Activated CD8-positive, alpha-beta T cell treated with anti-CD3 and anti-CD28 coated beads for 36 hours (primary cell): ENCODE measurements at regions not wholly inside any gene's neighbourhood (a gene's known extent, or its start where the extent isn't known, plus 50 kb on each side); places are given as distances from the start of the nearest gene placed in this dataset.

ENCODE experiments used
- ATAC-seq: fragments of 200-7000 bp; cut with Tn5 transposase; one replicate; pipeline ENCODE4 v1.10.0; 2021; ENCODE audit warnings: mild to moderate bottlenecking, moderate library complexity
- CTCF ChIA-PET: fragments of 350-600 bp; sonication (Branson Sonifier 250); formaldehyde crosslinking; loops from one replicate; lab custom pipeline; 2021; ENCODE audit warnings: antibody characterized with exemption; lab: Charles Lee
- POLR2A ChIA-PET: fragments of 350-600 bp; sonication (Branson Sonifier 250); formaldehyde crosslinking; loops from one replicate; lab custom pipeline; 2021; ENCODE audit warnings: antibody characterized with exemption; lab: Charles Lee
- DNase-seq: peaks from one replicate; pipeline ENCODE4 v3.0.0-alpha.2; 2020
- H3K27ac Mint-ChIP-seq: one replicate; pipeline ENCODE4 v1.8.0; 2021; ENCODE audit warnings: mild to moderate bottlenecking, mixed read lengths
- H3K27me3 Mint-ChIP-seq: one replicate; pipeline ENCODE4 v1.8.0; 2021; ENCODE audit warnings: mixed read lengths
- H3K36me3 Mint-ChIP-seq: one replicate; pipeline ENCODE4 v1.8.0; 2021; ENCODE audit warnings: low read depth, mixed read lengths
- H3K4me1 Mint-ChIP-seq: one replicate; pipeline ENCODE4 v1.8.0; 2021; ENCODE audit warnings: low read depth, mixed read lengths
- H3K4me3 Mint-ChIP-seq: one replicate; pipeline ENCODE4 v1.8.0; 2021; ENCODE audit warnings: mild to moderate bottlenecking, moderate library complexity, mixed read lengths
- H3K9me3 Mint-ChIP-seq: one replicate; pipeline ENCODE4 v1.8.0; 2021; ENCODE audit warnings: mixed read lengths
- CTCF ChIP-seq: fragments of 200-600 bp; IDR thresholded peaks from one replicate; pipeline ENCODE4 v1.8.0; 2022; ENCODE audit warnings: antibody characterized with exemption, mild to moderate bottlenecking
- intact Hi-C: fragments of 100-400 bp; cut with micrococcal nuclease; formaldehyde crosslinking; loops from one replicate; pipeline ENCODE4 v1.10.0; 2022

DNA sequence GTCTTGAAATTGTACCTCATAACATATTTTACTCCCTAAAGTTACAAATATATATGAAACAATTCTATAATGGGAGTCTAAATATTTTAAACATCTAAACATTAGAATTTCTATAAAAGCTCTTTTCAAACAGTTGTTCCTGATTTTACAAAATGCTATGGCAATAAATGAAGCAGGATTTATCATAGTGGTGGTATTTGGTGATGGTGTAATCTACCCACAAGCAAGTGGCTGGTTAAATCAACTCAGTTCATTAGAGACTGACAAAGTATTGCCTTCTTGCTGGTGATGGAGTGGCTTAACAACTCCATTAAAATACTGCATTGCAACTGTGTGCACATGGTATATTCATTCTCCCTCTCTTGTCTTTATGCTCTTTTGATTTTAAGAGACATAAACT is 138.9 kb downstream of the PMAIP1 start:
- POLR2A ChIA-PET, result no interaction called here
- no peaks in the 10 kb centered on the region for H3K36me3 Mint-ChIP-seq
- H3K27me3 Mint-ChIP-seq, result peaks cover 10% of the 10 kb centered on the region
- CTCF ChIA-PET, result no interaction called here
- no peak for ATAC-seq
- H3K4me3 Mint-ChIP-seq, result no peak overlapping the region
- no peak for DNase-seq
- H3K27ac Mint-ChIP-seq, result no peak overlapping the region
- no peaks in the 10 kb centered on the region for H3K9me3 Mint-ChIP-seq
- TF ChIP-seq CTCF, result no peak
- no peaks in the 10 kb centered on the region for H3K4me1 Mint-ChIP-seq
- intact Hi-C loops, result no loop called here

DNA sequence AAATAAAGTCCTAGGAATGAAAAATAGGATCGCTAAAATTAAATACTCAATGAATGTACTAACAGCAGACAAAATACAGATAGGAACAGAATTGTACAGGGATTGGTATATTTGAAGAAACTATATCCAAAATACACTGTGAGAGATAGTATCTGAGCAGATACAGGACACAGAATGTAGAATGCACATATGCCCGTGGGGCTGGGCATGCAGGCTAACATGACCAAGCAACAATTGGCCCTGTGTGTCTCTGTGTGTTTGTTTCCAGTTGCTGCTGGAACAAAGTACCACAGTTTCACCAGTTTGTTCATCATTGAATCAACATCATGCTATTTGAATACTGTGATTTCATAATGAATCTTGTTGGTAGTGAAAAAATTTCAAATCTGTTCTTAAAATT is 127.6 kb downstream of the PMAIP1 start:
- no peak overlapping the region for H3K4me3 Mint-ChIP-seq
- TF ChIP-seq CTCF, result no peak
- no peak overlapping the region for H3K27ac Mint-ChIP-seq
- DNase-seq (no peak), ATAC-seq (no peak)
- ChIA-PET CTCF (no interaction called here), POLR2A (no interaction called here)
- H3K27me3 Mint-ChIP-seq, result peaks cover 4% of the 10 kb centered on the region
- intact Hi-C loops, result no loop called here
- no peaks in the 10 kb centered on the region for H3K36me3 Mint-ChIP-seq
- no peaks in the 10 kb centered on the region for H3K9me3 Mint-ChIP-seq
- no peaks in the 10 kb centered on the region for H3K4me1 Mint-ChIP-seq

GRCh38 chr18:60024857-60025256 is 125.1 kb downstream of the PMAIP1 start:
- DNase-seq, result no peak
- Mint-ChIP-seq H3K4me1 (no peaks in the 10 kb centered on the region), H3K4me3 (no peak overlapping the region), H3K27me3 (peaks cover 8% of the 10 kb centered on the region), H3K27ac (no peak overlapping the region), H3K9me3 (no peaks in the 10 kb centered on the region), H3K36me3 (no peaks in the 10 kb centered on the region)
- ATAC-seq, result no peak
- no peak for TF ChIP-seq CTCF
- ChIA-PET POLR2A (no interaction called here), CTCF (no interaction called here)
- intact Hi-C loops, result no loop called here

DNA sequence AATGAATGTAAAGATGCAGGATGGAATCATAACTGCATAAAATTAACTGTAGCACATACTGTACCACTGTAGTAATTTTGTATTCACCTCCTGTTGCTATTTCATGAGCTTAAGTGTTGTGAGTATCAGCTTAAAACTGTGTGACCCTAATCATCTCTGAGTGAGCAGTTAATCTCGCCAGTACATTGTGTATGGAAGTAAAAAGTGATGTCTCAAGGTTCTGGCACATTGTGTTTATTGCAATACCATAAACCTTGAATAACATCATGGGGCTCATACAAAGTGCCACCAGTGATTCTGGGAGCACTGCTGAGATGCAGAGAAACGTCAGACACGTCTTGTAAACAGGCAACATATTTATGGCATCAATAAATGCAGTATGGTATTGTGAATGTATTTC is 124.5 kb downstream of the PMAIP1 start:
- H3K4me3 Mint-ChIP-seq, result no peak overlapping the region
- POLR2A ChIA-PET, result no interaction called here
- H3K36me3 Mint-ChIP-seq, result no peaks in the 10 kb centered on the region
- CTCF ChIA-PET, result no interaction called here
- TF ChIP-seq CTCF, result no peak
- H3K27me3 Mint-ChIP-seq, result peaks cover 8% of the 10 kb centered on the region
- H3K27ac Mint-ChIP-seq, result no peak overlapping the region
- DNase-seq, result no peak
- intact Hi-C loops, result no loop called here
- no peaks in the 10 kb centered on the region for H3K9me3 Mint-ChIP-seq
- ATAC-seq, result no peak
- no peaks in the 10 kb centered on the region for H3K4me1 Mint-ChIP-seq

- ChIA-PET CTCF (interaction anchor here (1.1 kb wide), 1 partner anchor 35 kb away, joined by 4 read pairs; no protein-coding TSS in a partner anchor), POLR2A (no interaction called here)
- intact Hi-C loops, result no loop called here
- no peaks in the 10 kb centered on the region for H3K9me3 Mint-ChIP-seq
- no peak for ATAC-seq
- DNase-seq, result no peak
- no peaks in the 10 kb centered on the region for H3K4me1 Mint-ChIP-seq
- no peaks in the 10 kb centered on the region for H3K36me3 Mint-ChIP-seq
- H3K27me3 Mint-ChIP-seq, result peaks cover 7% of the 10 kb centered on the region
- TF ChIP-seq CTCF, result no peak
- no peak overlapping the region for H3K27ac Mint-ChIP-seq
- no peak overlapping the region for H3K4me3 Mint-ChIP-seq
Observed at GRCh38 chr18:60022671-60023276, 123.0 kb downstream of the PMAIP1 start.
